GM20431 (cell line): ENCODE measurements at regions not wholly inside any gene's neighbourhood (a gene's known extent, or its start where the extent isn't known, plus 50 kb on each side); places are given as distances from the start of the nearest gene placed in this dataset.

Experiments used
- in situ Hi-C: fragments of 300-500 bp; cut with MseI, MboI; formaldehyde crosslinking; loops from one replicate; pipeline ENCODE4 v1.15.0; 2020; ENCODE audit warnings: low sequenced_read_pairs; ENCODE audit not compliant: unreplicated experiment

DNA sequence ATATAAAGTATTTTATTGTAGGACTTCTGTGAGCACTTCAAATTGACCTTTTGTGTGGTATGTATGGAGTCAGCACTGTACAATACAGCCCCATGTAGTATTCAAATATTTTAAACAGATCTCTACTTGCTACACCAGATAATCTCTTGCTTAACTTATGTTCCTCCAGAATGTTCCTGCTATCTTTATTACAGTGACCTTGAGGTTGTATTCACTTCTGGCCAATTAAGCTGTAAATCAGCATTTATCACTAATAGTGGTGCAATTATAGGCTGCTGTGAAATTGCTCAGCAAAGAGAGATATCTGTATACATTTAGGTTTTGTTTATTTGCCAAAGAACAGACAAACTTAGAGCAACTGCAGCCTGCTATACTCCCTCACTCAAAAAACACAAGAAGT lies 1218.6 kb downstream of the PCDH17 start:
- in situ Hi-C loops = no loop called here

GRCh38 chr13:58852076-58852475 lies 1220.5 kb downstream of the PCDH17 start:
- in situ Hi-C loops = no loop called here

DNA sequence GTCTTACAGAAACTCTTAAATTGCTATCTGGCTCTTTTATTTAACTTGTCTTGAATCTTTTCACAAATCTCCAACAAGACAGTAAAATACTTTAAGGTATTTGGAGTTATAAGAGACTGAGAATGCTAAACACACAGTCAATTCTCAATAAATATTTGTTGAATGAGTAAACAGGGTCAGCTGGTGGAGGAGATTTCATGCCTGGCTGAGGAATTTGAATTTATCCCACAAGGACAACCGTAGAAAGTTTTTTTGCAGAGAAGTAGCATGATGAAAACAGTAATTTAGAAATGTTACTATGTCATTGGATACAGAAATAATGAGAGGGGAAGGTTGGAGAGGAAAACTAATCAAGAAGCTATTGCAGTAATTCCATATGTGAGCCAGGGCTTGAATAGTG lies 1223.7 kb downstream of the PCDH17 start:
- in situ Hi-C loops = no loop called here

GRCh38 chr13:58858870-58859371 lies 1227.4 kb downstream of the PCDH17 start:
- in situ Hi-C loops = no loop called here

DNA sequence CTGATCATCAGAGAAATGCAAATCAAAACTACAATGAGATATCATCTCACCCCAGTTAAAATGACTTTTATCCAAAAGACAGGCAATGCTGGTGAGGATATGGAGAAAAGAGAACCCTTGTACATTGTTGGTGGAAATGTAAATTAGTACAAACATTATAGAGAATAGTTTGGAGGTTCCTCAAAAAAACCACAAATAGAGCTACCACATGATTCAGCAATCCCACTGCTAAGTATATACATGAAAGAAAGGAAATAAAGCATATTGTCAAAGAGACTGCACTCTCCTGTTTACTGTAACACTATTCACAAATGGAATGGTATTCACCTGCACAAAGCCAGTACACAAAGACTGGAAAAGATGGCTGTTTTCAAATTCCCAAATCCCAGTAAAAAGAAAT lies 1233.7 kb downstream of the PCDH17 start:
- in situ Hi-C loops = no loop called here

DNA sequence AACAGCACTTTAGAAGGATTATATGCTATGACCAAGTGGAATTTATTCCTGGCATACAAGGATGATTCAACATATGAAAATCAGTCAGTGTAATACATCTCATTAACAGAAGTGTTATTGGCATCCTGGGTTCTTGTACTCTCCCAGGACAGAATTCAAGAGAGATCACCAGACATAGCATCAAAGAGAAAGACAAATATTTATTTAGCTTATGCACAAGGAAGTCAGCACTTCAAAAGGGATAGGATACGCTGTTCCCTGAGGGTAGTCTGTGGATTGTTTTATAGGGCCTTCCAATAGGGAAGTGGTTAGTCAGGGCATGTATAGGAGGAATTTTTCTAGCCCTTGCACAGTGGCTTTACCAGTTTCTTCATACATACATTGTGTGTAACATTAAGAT lies 1238.0 kb downstream of the PCDH17 start:
- in situ Hi-C loops = no loop called here

DNA sequence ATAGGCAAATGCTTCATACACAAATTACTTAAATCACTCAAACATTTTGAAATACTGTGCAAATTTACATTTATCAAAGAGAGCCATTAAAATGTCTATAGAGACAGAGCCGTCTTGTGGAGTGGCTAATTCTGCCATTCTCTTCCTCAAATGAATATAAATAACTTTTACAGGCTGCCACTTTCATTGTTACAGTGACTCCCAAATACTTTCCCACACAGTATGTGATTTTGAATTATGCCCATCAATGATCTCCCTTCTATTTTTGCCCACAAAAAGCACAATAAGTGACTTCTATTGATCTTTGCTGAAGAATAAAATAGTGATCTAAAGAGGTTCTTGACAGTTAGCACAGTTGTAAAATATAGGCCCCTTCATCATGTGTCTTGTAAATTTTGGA lies 1244.9 kb downstream of the PCDH17 start:
- in situ Hi-C loops = no loop called here

- in situ Hi-C loops = no loop called here
Observed at GRCh38 chr13:58879114-58879513, 1247.6 kb downstream of the PCDH17 start.

DNA sequence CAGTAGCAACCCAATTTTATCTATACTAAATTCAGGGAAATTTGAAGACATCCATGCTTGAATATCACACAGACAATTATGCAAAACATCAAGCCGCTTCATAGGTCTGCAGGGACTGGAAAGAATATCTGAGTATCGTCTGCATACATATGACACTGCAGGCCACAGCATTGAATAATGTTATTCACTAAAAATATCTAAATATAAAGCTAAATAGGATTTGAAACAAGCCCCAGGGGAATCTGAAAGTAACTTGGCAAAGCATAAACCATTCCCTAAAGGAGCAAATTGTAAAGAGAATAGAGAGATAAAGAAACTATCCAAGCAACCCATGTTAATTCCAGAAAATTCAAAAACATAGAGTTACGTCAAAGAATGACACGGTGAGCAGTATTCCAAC lies 1251.0 kb downstream of the PCDH17 start:
- in situ Hi-C loops = no loop called here

DNA sequence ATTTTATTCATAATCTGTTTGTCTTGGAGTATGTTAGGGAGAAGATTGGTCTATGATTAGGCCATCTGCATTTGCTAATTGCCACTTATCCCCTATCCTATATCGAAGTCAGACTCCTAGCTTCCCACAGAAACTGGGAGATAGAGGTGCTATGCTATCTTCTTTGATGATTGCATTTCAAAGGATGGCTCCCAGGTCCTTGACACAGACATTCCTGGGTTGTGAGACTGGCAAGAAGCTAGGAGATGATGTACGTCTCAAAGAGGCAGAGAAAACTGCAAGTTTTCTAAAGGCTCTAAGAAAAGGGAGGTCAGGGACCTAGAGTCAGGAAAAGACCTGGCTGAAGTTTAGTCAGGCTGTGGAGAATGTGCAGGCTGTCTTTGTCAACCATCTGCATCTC lies 1251.9 kb downstream of the PCDH17 start:
- in situ Hi-C loops = no loop called here

DNA sequence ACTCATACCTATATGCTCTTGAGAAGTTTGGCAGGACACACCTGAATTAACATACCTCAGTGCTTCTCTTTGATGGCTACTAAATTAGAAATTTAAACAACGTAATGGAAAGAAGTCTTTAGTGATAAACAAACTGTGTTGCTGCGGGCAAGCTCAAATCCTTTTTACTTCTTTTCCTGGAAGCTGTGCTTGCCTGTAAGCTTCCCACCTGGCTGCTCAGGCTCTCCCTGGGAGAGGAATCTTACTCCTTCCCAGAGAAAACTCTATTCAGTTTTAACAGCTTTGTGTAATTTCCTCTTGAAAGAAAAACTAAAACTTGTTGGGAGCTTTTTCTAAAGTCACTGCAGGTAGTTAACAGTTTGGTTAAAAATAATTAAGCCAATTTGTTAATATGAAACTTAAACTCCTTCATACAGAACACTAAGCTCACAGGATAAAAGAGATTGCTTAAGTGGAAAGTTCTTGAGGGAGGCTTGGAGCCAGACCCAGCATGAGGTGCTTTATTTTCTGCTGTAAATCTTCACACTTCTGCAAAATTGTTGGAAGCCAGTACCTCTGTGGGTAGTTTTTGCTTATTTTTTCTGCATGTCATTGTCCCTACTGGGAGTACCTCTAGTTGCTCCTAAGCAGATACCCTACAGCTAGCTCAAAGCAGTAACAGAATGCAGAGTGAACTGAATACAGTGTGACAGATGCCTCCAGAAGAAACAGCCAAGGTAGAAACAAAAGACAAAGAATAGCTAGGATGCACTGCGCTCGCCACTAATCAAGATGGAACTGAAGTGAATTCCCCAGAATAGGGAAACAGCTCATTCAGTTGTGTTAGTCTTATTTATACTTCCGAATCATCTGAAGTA lies 1253.0 kb downstream of the PCDH17 start:
- in situ Hi-C loops = no loop called here

DNA sequence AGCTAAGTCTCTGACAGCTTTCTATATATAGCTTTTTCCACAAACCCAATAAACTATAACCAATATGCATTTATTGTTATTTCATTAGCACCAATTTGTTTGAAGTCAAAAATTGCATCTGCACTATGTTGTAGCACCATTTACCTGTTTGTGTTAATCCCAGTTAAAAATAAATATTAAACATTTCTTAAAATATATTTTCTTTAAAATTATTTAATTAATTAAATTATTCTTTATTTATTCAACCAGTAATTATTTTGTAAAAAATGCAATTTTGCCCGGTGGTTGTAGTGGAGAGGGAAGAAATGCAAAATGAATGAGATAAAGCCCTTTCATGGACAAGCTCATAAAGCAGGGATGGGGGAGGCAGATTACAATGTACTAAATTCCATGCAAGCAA lies 1257.9 kb downstream of the PCDH17 start:
- in situ Hi-C loops = no loop called here

- in situ Hi-C loops = no loop called here
Observed at GRCh38 chr13:58893396-58893795, 1261.9 kb downstream of the PCDH17 start.

DNA sequence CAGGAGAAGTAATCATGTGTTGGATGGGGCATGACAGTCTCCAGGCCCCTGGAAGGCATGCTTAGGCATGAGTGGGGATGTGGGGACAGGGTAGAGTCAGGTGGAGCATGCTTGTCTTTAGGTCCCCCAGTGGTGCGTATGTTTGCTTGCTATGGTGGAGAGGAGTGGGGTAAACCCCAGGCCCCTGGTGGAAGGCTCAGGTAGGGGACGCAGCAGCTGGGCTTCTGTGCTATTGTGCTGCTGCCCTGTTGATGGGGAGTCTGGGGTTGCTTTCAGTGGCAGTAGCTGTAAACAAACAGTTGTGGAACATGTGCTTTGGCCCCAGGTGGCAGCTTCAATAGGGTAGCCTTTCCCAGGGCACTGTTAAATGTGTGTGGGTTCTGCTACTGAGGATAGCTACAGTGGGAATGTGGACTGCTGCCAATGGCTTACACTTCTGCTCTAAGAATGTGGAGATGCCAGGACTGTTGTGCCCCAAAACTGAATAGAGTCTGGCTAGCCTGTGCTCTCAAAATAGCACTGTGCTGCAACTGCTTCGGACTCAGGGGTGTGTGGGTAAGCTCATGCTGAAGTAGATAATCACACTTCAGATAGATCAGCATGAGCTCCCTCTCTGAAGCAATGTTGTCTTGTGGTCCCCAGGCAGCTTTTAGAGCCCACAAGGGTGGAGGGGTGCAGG lies 1257.3 kb downstream of the DIAPH3 start:
- in situ Hi-C loops = no loop called here

DNA sequence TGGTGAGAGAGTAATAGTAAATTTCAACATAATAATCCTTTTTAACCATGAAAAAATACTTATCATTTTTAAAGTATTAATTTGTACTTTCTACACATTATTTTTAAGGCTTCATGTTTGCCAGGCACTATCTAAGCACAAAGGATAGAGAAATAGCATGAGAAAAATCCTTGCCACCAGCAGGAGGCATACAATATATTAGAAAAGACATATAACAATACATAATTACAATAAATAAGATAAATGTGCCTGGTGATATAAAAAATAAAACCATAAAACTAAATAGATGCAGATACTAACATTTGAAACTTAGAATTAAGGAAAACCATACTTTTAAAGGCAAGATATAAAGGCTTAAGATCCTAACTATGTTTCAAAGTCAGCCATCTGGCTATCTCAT lies 1256.4 kb downstream of the DIAPH3 start:
- in situ Hi-C loops = no loop called here

- in situ Hi-C loops = no loop called here
Observed at GRCh38 chr13:58908019-58908679, 1255.6 kb downstream of the DIAPH3 start.

DNA sequence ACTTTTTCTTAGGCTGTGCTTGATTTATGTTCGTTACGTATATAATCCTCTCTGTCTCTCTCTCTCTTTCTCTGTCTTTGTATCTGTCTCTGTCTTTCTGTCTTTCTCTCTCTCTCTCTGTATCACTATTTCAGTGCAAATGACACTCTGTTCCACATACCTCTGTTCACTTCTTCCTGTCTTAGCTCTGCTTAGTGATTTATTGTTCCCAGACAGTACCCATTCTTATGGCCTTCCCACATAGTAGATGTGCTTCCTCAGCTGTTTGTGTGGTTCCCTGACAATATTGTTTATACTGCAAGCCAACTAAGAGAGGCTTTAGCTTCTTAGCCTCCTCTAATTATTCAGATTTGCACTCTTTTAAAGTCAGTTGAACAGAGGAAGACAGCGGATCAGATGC lies 1244.2 kb downstream of the DIAPH3 start:
- in situ Hi-C loops = no loop called here

GRCh38 chr13:58921129-58921528 lies 1242.6 kb downstream of the DIAPH3 start:
- in situ Hi-C loops = no loop called here

DNA sequence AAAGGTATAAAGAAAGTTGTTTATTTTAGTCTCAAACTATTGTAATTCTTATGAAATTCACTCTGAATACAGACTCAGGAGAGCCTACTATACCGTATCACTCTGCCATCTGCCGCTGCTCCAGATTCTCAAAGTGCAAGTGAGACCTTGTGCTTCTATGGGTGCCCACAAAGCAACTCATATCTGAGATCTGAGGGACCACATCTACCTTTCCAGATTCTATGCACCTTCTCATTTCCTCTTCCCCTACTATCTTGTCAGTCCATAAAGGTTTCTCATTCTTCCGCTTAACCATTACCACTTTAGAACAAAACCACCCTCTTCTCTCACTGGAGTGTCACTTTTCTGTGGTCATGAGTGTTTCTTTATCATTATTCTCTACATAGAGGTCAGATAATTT lies 1236.9 kb downstream of the DIAPH3 start:
- in situ Hi-C loops = no loop called here

DNA sequence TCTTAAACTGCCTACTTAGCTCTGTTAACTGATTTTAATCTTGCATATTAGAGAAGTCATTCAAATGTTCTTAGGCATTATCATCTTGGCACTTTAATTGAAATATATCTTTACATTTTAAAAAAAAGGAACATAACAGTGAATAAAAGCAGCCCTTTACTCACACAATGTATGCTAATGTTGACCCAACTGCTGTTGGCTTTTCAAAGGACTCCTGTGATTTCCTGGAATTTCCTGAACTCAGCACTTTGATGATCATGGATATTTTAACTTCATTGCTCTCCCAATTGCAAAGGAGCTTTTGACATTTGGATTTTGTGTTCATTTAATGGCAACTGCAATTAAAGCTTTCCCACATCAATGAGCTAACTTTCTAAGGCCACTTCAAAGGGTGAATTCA lies 1230.3 kb downstream of the DIAPH3 start:
- in situ Hi-C loops = no loop called here

DNA sequence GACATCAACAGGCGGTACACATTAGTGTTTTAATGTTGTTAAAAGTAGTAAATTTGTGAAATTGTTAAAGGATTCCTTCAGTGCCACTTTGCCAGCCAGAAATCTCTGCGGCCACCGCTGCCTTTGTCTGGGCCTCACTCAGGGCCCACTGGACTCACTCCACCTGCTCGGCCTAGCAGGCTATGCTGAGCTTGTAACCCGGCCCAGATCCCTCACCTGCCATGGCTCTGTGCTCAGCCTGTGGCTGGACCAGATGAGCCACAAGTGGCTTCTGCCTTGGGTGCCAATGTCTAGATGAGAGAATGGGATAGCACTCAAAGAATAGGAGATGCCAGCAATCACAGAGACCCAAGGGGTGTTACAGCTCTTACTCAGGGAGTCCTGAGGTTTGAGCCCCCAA lies 1228.0 kb downstream of the DIAPH3 start:
- in situ Hi-C loops = no loop called here
